SU-DHL-6 (cell line): ENCODE measurements at regions not wholly inside any gene's neighbourhood (a gene's known extent, or its start where the extent isn't known, plus 50 kb on each side); places are given as distances from the start of the nearest gene placed in this dataset.

Source experiments
- H2AFZ ChIP-seq: fragments of 200-600 bp; sonication (generic); 2 replicates; pipeline ENCODE4 v1.6.1; 2014; ENCODE audit warnings: low read depth, mild to moderate bottlenecking, moderate library complexity, mixed read lengths, antibody characterized with exemption, low read length; ENCODE audit not compliant: severe bottlenecking
- H3F3A ChIP-seq: fragments of 200-600 bp; shearing (Covaris generic); 2 replicates; pipeline ENCODE4 v1.6.0; 2016; ENCODE audit warnings: antibody characterized with exemption, mild to moderate bottlenecking; ENCODE audit not compliant: insufficient read depth
- H3K27ac ChIP-seq: fragments of 200-600 bp; sonication (generic); 2 replicates; pipeline ENCODE4 v1.5.1; 2016; ENCODE audit warnings: low read depth, mild to moderate bottlenecking, low read length, moderate library complexity, mixed read lengths
- H3K27me3 ChIP-seq: fragments of 200-600 bp; sonication (generic), shearing (Covaris generic); 2 replicates; pipeline ENCODE4 v1.6.0; 2014; ENCODE audit warnings: mild to moderate bottlenecking, low read length
- H3K36me3 ChIP-seq: fragments of 200-600 bp; sonication (generic); 2 replicates; pipeline ENCODE4 v1.6.1; 2014; ENCODE audit warnings: mild to moderate bottlenecking, low read length, mixed read lengths
- H3K4me2 ChIP-seq: fragments of 300-600, 200-600 bp; shearing (Covaris generic), sonication (generic); 2 replicates; pipeline ENCODE4 v1.6.0; 2014; ENCODE audit warnings: low read length, low read depth, mild to moderate bottlenecking; ENCODE audit not compliant: poor library complexity, severe bottlenecking
- H3K4me3 ChIP-seq: fragments of 200-600 bp; sonication (generic); 2 replicates; pipeline ENCODE4 v1.5.1; 2014; ENCODE audit warnings: antibody characterized with exemption, low read length, mild to moderate bottlenecking, mixed read lengths; ENCODE audit not compliant: insufficient read depth, poor library complexity, severe bottlenecking
- H3K79me2 ChIP-seq: fragments of 200-600 bp; sonication (generic); 2 replicates; pipeline ENCODE4 v1.6.1; 2014; ENCODE audit warnings: mild to moderate bottlenecking, low read length, moderate library complexity; ENCODE audit not compliant: insufficient read depth
- H3K9ac ChIP-seq: fragments of 200-600 bp; sonication (generic); 2 replicates; pipeline ENCODE4 v1.7.0; 2014; ENCODE audit warnings: mild to moderate bottlenecking, low read length
- H3K9me2 ChIP-seq: fragments of 200-600 bp; sonication (generic); replicated peaks from 2 replicates; pipeline ENCODE4 v1.6.1; 2014; ENCODE audit warnings: low read length; ENCODE audit not compliant: insufficient read depth
- H3K9me3 ChIP-seq: fragments of 200-600 bp; sonication (generic); 2 replicates; pipeline ENCODE4 v1.6.1; 2014; ENCODE audit warnings: low read length, mixed read lengths; ENCODE audit not compliant: insufficient read depth
- H4K20me1 ChIP-seq: fragments of 200-600 bp; sonication (generic); 2 replicates; pipeline ENCODE4 v1.6.1; 2014; ENCODE audit warnings: low read depth, mild to moderate bottlenecking, antibody characterized with exemption, low read length, moderate library complexity, mixed read lengths
- EZH2phosphoT487 ChIP-seq: fragments of 200-600 bp; sonication (generic), shearing (Covaris generic); conservative IDR thresholded peaks from 2 replicates; pipeline ENCODE4 v1.6.1; 2018; ENCODE audit warnings: mild to moderate bottlenecking, antibody characterized with exemption, low read length, moderate library complexity, mixed read lengths
- TF ChIP-seq, protein P1 (sequence below): fragments of 200-600 bp; sonication (generic); IDR thresholded peaks from one replicate; pipeline ENCODE4 v1.5.1; 2017; ENCODE audit warnings: antibody characterized with exemption, mild to moderate bottlenecking, low read length, moderate library complexity; ENCODE audit not compliant: insufficient read depth, poor library complexity, severe bottlenecking

DNA sequence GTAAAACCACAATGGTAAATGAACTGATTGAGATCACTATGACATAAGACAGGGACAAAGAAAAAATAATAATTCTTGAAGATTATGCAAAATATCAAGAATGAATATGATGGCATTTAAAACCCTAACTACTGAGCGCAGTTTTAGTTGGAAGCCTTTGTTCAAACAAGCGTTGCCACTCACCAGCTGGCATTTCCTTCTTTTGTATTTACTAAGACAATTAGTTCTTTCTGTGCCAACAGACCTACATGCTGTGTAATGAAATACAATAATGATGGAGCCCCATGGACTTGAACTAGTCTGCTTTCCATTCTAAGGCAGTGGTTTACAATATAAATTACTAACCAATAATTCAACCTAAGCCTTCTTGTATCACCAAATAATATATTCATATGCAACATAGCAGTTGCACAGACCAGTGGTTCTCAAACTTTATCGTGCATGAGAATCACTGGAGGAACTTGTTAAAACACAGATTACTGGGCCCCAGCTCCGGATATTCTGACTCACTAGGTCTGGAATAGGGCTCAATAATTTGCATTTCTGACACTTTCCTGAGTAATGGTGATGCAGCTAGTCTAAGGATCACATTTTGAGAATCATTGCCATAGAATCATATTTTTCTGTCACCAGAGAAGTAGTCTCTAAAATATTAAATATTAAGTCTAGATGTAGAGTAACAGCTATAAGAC, 196.4 kb upstream of the MAGEB18 start:
- H3K4me2 ChIP-seq: no peak overlapping the region
- H3F3A ChIP-seq: no peaks in the 10 kb centered on the region
- H4K20me1 ChIP-seq: no peaks in the 10 kb centered on the region
- TF ChIP-seq, protein P1, sequence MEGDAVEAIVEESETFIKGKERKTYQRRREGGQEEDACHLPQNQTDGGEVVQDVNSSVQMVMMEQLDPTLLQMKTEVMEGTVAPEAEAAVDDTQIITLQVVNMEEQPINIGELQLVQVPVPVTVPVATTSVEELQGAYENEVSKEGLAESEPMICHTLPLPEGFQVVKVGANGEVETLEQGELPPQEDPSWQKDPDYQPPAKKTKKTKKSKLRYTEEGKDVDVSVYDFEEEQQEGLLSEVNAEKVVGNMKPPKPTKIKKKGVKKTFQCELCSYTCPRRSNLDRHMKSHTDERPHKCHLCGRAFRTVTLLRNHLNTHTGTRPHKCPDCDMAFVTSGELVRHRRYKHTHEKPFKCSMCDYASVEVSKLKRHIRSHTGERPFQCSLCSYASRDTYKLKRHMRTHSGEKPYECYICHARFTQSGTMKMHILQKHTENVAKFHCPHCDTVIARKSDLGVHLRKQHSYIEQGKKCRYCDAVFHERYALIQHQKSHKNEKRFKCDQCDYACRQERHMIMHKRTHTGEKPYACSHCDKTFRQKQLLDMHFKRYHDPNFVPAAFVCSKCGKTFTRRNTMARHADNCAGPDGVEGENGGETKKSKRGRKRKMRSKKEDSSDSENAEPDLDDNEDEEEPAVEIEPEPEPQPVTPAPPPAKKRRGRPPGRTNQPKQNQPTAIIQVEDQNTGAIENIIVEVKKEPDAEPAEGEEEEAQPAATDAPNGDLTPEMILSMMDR: no peak
- no peak for TF ChIP-seq EZH2phosphoT487
- H2AFZ ChIP-seq: no peak overlapping the region
- H3K4me3 ChIP-seq: no peak overlapping the region
- H3K9me2 ChIP-seq: no peaks in the 10 kb centered on the region
- no peak overlapping the region for H3K27ac ChIP-seq
- no peaks in the 10 kb centered on the region for H3K9me3 ChIP-seq
- no peak overlapping the region for H3K9ac ChIP-seq
- H3K36me3 ChIP-seq: no peaks in the 10 kb centered on the region
- H3K79me2 ChIP-seq: no peaks in the 10 kb centered on the region
- no peaks in the 10 kb centered on the region for H3K27me3 ChIP-seq

DNA sequence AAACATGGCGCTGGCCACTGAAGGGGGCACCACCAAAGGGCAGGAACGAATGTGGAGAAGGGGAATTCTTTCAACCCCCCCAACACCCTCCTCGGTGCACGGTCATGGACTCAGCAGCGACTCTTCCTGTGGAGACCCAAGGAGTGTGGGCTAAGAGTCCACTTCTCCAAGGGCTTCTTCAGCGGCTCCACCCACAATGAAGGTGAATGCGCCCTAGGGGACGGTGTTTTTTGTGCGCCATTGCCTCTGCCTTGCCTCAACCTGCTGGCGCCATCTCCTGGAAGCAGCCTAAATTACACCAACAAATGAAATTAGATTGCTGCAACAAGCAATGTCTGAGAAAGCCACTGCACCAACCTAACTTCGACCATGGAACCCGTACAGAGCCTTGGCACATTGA, 169.2 kb upstream of the MAGEB18 start:
- Histone ChIP-seq H3K27ac (no peak overlapping the region), H3K9ac (no peak overlapping the region), H3K9me2 (no peaks in the 10 kb centered on the region), H3K79me2 (no peaks in the 10 kb centered on the region), H3K36me3 (no peaks in the 10 kb centered on the region), H2AFZ (no peak overlapping the region), H3K4me2 (no peak overlapping the region), H3F3A (no peaks in the 10 kb centered on the region), H3K9me3 (no peaks in the 10 kb centered on the region), H4K20me1 (no peaks in the 10 kb centered on the region), H3K27me3 (no peaks in the 10 kb centered on the region), H3K4me3 (no peak overlapping the region)
- TF ChIP-seq EZH2phosphoT487: no peak
- TF ChIP-seq, protein P1: peak; percentile 12

DNA sequence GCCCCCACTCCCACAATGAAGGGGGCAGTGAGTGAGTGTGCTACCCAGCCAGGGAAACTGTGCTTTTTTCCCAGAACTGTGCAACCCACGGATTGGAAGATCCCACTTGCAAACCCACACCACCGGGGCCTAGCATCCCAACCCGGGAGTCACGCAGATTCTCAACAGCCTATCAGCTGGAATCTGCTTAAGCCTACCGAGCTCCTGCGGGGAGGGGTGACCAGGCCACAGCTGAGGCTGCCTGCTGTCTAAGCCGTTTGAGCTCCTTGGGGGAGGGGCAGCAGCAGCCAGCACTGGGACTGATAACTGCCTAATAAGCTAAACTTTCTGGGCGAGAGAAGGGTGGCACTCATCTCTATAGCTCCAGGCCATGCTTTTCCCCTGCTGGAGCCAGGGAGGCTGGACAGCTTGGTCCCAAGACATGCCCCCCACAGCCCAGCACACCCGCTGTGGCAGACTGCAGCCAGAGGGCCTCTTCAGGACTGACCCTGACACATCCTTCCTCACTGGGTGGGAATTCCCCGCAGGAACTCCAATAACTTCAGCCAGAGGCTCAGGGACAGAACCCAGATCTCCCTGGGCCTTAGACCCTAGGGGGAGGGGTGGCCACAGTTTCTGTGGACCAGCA, 161.3 kb upstream of the MAGEB18 start:
- Histone ChIP-seq H3K4me2 (no peak overlapping the region), H3K4me3 (no peak overlapping the region), H3K27ac (no peak overlapping the region), H3K27me3 (no peaks in the 10 kb centered on the region), H3K9me3 (no peaks in the 10 kb centered on the region), H3K9ac (no peak overlapping the region), H4K20me1 (no peaks in the 10 kb centered on the region), H3F3A (no peaks in the 10 kb centered on the region), H3K9me2 (no peaks in the 10 kb centered on the region), H2AFZ (no peak overlapping the region), H3K79me2 (no peaks in the 10 kb centered on the region), H3K36me3 (no peaks in the 10 kb centered on the region)
- TF ChIP-seq EZH2phosphoT487: no peak
- TF ChIP-seq, protein P1: no peak
